ENCODE measurements at regions not wholly inside any gene's neighbourhood (a gene's known extent, or its start where the extent isn't known, plus 50 kb on each side); places are given as distances from the start of the nearest gene placed in this dataset.

DNA sequence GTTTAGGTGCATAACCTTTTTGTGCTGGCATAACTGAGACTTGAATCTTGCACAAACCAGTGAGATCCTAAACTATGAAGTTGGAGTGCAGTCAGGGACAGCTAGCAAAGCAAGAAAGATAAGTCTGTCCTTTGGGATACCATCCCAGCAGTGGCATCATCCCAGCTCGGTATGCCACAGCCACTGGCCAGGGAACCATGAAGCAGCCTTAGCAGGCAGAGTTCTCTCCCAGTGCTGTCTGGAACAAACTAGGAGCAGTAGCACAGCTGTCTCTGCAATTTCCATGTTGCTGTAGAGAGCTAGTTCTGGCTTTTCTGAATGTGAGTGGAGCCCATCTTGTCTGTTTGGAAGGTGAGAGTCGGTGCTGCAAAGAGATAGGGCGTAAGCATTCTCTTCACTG, 130.3 kb downstream of the DTWD1 start:
- Mint-ChIP-seq H3K36me3 (no peaks in the 10 kb centered on the region), H3K9me3 (no peaks in the 10 kb centered on the region), H3K27ac (no peak overlapping the region), H3K4me1 (ENCODE audit: unreplicated experiment) (no peaks in the 10 kb centered on the region), H3K4me3 (no peak overlapping the region), H3K27me3 (no peaks in the 10 kb centered on the region)
- DNase-seq (ENCODE audit: extremely low spot score, unreplicated experiment): no peak
- no peak for TF ChIP-seq CTCF (conservative IDR thresholded peaks at IDR 0.05)

DNA sequence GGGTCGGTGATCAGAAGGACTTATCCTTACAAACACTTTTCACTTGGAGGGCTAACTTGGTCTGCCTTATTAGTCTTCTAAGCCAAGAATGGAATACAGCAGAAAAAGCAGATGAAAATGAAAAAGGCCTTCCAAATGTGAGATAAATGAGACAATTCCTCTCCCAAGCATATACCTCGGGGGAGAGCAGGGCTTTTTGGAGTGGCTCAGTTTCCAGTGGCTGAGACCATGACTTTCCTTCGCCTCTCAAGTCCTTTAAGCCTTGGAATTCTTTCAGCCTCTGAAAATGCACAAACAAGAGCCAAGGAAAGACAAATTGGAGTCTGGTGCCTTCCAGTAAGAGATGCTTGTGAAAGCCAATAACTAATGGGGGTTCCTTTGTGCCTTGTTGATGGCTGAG, 130.9 kb downstream of the DTWD1 start:
- no peaks in the 10 kb centered on the region for H3K9me3 Mint-ChIP-seq
- no peak for TF ChIP-seq CTCF (conservative IDR thresholded peaks at IDR 0.05)
- no peak for DNase-seq (ENCODE audit: extremely low spot score, unreplicated experiment)
- H3K36me3 Mint-ChIP-seq: no peaks in the 10 kb centered on the region
- H3K4me3 Mint-ChIP-seq: no peak overlapping the region
- no peak overlapping the region for H3K27ac Mint-ChIP-seq
- H3K4me1 Mint-ChIP-seq (ENCODE audit: unreplicated experiment): no peaks in the 10 kb centered on the region
- H3K27me3 Mint-ChIP-seq: no peaks in the 10 kb centered on the region

DNA sequence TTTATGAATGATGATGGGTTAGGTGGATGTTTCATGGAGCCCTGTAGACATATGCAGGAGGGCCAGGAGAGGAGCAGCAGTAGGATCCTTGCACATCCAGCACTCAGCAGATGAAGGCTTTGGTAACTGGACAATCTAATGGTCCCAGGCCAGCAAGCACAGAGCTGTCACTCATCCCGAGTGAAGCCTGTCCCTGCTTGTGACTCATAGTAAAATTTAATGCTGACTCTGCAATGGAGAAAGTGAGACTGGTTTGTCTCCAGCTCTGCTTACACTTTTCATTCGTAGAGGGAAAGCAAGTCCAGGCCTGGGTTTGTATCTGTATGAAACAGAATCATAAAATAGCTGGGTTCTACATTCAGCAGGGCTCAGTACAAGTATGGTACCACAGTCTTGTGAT, 131.7 kb downstream of the DTWD1 start:
- H3K27ac Mint-ChIP-seq: no peak overlapping the region
- no peaks in the 10 kb centered on the region for H3K4me1 Mint-ChIP-seq (ENCODE audit: unreplicated experiment)
- no peaks in the 10 kb centered on the region for H3K36me3 Mint-ChIP-seq
- no peak overlapping the region for H3K4me3 Mint-ChIP-seq
- DNase-seq (ENCODE audit: extremely low spot score, unreplicated experiment): no peak
- no peaks in the 10 kb centered on the region for H3K27me3 Mint-ChIP-seq
- H3K9me3 Mint-ChIP-seq: no peaks in the 10 kb centered on the region
- no peak for TF ChIP-seq CTCF (conservative IDR thresholded peaks at IDR 0.05)

GRCh38 chr15:49758456-49758855, 137.6 kb downstream of the DTWD1 start:
- no peak for DNase-seq (ENCODE audit: extremely low spot score, unreplicated experiment)
- TF ChIP-seq CTCF (conservative IDR thresholded peaks at IDR 0.05): no peak
- peaks cover 7% of the 10 kb centered on the region for H3K9me3 Mint-ChIP-seq
- H3K4me1 Mint-ChIP-seq (ENCODE audit: unreplicated experiment): no peaks in the 10 kb centered on the region
- no peak overlapping the region for H3K27ac Mint-ChIP-seq
- H3K27me3 Mint-ChIP-seq: no peaks in the 10 kb centered on the region
- no peak overlapping the region for H3K4me3 Mint-ChIP-seq
- no peaks in the 10 kb centered on the region for H3K36me3 Mint-ChIP-seq

- H3K36me3 Mint-ChIP-seq: no peaks in the 10 kb centered on the region
- H3K4me1 Mint-ChIP-seq (ENCODE audit: unreplicated experiment): no peaks in the 10 kb centered on the region
- no peak for DNase-seq (ENCODE audit: extremely low spot score, unreplicated experiment)
- no peak overlapping the region for H3K4me3 Mint-ChIP-seq
- peaks cover 7% of the 10 kb centered on the region for H3K9me3 Mint-ChIP-seq
- TF ChIP-seq CTCF (conservative IDR thresholded peaks at IDR 0.05): no peak
- no peaks in the 10 kb centered on the region for H3K27me3 Mint-ChIP-seq
- H3K27ac Mint-ChIP-seq: no peak overlapping the region
Observed at GRCh38 chr15:49758856-49759255, 138.0 kb downstream of the DTWD1 start.

GRCh38 chr15:49760749-49761148, 139.9 kb downstream of the DTWD1 start:
- no peak overlapping the region for H3K27ac Mint-ChIP-seq
- H3K36me3 Mint-ChIP-seq: no peaks in the 10 kb centered on the region
- no peaks in the 10 kb centered on the region for H3K4me1 Mint-ChIP-seq (ENCODE audit: unreplicated experiment)
- H3K27me3 Mint-ChIP-seq: no peaks in the 10 kb centered on the region
- no peak overlapping the region for H3K4me3 Mint-ChIP-seq
- DNase-seq (ENCODE audit: extremely low spot score, unreplicated experiment): no peak
- no peak for TF ChIP-seq CTCF (conservative IDR thresholded peaks at IDR 0.05)
- H3K9me3 Mint-ChIP-seq: peaks cover 7% of the 10 kb centered on the region

Data from type B pancreatic cell (in vitro differentiated cells).